ENCODE measurements at regions not wholly inside any gene's neighbourhood (a gene's known extent, or its start where the extent isn't known, plus 50 kb on each side); places are given as distances from the start of the nearest gene placed in this dataset.
"Not testable (repeated sequence)": the region's sequence is repeated elsewhere in the genome, so short reads cannot be mapped to it uniquely, and the experiment has no call there.

DNA sequence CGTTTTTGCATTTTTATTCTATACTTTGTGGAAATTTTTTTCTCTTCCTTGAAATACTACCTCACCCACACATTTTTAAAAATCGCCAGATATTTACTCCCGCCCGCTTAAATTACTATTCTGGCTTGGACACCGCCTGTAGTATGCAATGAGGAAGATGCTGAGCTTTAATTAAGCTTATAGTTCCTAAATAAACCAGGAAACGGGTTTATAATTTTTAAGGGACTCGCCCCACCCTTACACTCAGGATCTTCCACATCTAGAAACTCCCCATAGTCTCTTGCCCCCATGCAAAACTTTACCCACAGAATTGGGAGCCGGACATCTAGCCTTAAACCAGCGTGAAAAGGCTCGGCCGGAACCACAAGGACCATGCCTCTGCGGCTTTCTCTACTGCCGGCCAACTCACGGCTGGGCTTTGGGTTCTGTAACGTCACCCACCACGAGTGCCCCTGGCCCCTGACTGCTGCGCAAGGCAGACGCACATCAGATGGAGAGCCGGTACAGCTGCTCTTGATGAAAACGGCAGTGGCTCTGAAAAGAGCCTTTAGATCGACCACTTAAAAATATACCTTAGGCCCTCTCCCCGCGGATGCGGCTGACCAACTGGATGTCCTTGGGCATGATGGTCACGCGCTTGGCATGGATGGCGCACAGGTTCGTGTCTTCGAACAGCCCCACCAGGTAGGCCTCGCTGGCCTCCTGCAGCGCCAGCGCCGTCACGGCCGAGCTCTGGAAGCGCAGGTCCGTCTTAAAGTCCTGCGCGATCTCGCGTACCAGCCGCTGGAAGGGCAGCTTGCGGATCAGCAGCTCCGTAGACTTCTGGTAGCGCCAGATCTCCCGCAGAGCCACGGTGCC, 66.3 kb downstream of the FAM72B start:
- DNase-seq: not testable (repeated sequence)

All from RPMI8226 (cell line).